ENCODE measurements at regions not wholly inside any gene's neighbourhood (a gene's known extent, or its start where the extent isn't known, plus 50 kb on each side); places are given as distances from the start of the nearest gene placed in this dataset.

- no peak for DNase-seq
These were observed 81.6 kb downstream of the SLC5A7 start for GRCh38 chr2:108067820-108068405.

GRCh38 chr2:108069515-108070310 is 83.4 kb downstream of the SLC5A7 start:
- no peak for DNase-seq

GRCh38 chr2:108073415-108074072 is 87.2 kb downstream of the SLC5A7 start:
- DNase-seq, result no peak

- no peak for DNase-seq
These were observed 87.8 kb downstream of the SLC5A7 start for GRCh38 chr2:108074150-108074549.

GRCh38 chr2:108074946-108075345 is 88.6 kb downstream of the SLC5A7 start:
- DNase-seq, result no peak

- no peak for DNase-seq
These were observed 90.2 kb downstream of the SLC5A7 start for GRCh38 chr2:108076527-108076926.

GRCh38 chr2:108079736-108080135 is 93.4 kb downstream of the SLC5A7 start:
- peak; percentile 63 for DNase-seq

- peak; percentile 15 for DNase-seq
These were observed 93.9 kb downstream of the SLC5A7 start for GRCh38 chr2:108080177-108080576.

GRCh38 chr2:108082978-108083377 is 96.7 kb downstream of the SLC5A7 start:
- DNase-seq, result no peak

- no peak for DNase-seq
These were observed 98.0 kb downstream of the SLC5A7 start for GRCh38 chr2:108084311-108084710.

- no peak for DNase-seq
These were observed 106.6 kb downstream of the SLC5A7 start for GRCh38 chr2:108092886-108093285.

GRCh38 chr2:108101481-108101880 is 115.2 kb downstream of the SLC5A7 start:
- no peak for DNase-seq

- no peak for DNase-seq
These were observed 120.4 kb downstream of the SLC5A7 start for GRCh38 chr2:108106731-108107130.

- no peak for DNase-seq
These were observed 125.6 kb downstream of the SLC5A7 start for GRCh38 chr2:108111936-108112335.

- no peak for DNase-seq
These were observed 123.9 kb upstream of the SULT1C3 start for GRCh38 chr2:108115868-108116267.

GRCh38 chr2:108118996-108119395 is 120.8 kb upstream of the SULT1C3 start:
- no peak for DNase-seq

GRCh38 chr2:108119492-108119891 is 120.3 kb upstream of the SULT1C3 start:
- no peak for DNase-seq

- DNase-seq, result no peak
These were observed 114.9 kb upstream of the SULT1C3 start for GRCh38 chr2:108124736-108125495.

GRCh38 chr2:108125581-108125980 is 114.2 kb upstream of the SULT1C3 start:
- DNase-seq, result no peak

- no peak for DNase-seq
These were observed 111.5 kb upstream of the SULT1C3 start for GRCh38 chr2:108128249-108128648.

- DNase-seq, result no peak
These were observed 110.1 kb upstream of the SULT1C3 start for GRCh38 chr2:108129636-108130035.

GRCh38 chr2:108133457-108133856 is 106.3 kb upstream of the SULT1C3 start:
- DNase-seq, result no peak

GRCh38 chr2:108139521-108139920 is 100.2 kb upstream of the SULT1C3 start:
- peak; percentile 64 for DNase-seq

All from hematopoietic multipotent progenitor cell treated with erythropoietin and hydrocortisone succinate and interleukin-3 and kit ligand, for 4 days (in vitro differentiated cells).